ENCODE measurements at regions not wholly inside any gene's neighbourhood (a gene's known extent, or its start where the extent isn't known, plus 50 kb on each side); places are given as distances from the start of the nearest gene placed in this dataset.
A peak's percentile ranks its signal among the peaks of the same experiment; 100 is the strongest.

DNA sequence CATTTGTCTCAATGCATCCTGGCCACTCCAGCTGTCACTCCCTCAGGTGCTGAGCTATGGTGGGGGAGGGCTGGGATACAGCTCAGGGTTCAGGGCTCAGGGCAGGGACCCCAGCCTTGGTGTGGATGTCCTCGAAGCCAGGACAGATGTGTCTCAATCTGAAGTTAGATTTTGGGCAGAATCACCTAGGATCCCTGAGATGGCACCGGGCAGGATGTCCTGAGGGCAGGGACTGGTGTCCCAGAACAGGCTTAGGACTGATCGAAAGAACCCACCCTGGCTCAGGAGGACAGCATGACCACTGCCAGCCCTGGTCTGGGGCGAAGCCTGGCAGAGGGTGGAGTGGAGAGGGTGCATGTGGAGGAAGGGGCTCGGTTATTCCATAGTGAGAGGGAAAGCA lies 96.8 kb upstream of the THY1 start:
- H3K36me3 ChIP-seq (ENCODE audit: control insufficient read depth, insufficient read depth, low read length, severe bottlenecking): no peaks in the 10 kb centered on the region
- no peak overlapping the region for H3K9ac ChIP-seq (ENCODE audit: low read length)
- no peaks in the 10 kb centered on the region for H3K4me1 ChIP-seq (ENCODE audit: control insufficient read depth, insufficient read depth, low read length)
- no peak for DNase-seq (ENCODE audit: low read depth)
- no peaks in the 10 kb centered on the region for H3K9me3 ChIP-seq (ENCODE audit: control insufficient read depth, low read length)
- H3K27me3 ChIP-seq (replicated peaks; ENCODE audit: control insufficient read depth, insufficient read depth, low read length): peaks cover 70% of the 10 kb centered on the region
- H3K4me3 ChIP-seq (ENCODE audit: low read length): no peak overlapping the region

DNA sequence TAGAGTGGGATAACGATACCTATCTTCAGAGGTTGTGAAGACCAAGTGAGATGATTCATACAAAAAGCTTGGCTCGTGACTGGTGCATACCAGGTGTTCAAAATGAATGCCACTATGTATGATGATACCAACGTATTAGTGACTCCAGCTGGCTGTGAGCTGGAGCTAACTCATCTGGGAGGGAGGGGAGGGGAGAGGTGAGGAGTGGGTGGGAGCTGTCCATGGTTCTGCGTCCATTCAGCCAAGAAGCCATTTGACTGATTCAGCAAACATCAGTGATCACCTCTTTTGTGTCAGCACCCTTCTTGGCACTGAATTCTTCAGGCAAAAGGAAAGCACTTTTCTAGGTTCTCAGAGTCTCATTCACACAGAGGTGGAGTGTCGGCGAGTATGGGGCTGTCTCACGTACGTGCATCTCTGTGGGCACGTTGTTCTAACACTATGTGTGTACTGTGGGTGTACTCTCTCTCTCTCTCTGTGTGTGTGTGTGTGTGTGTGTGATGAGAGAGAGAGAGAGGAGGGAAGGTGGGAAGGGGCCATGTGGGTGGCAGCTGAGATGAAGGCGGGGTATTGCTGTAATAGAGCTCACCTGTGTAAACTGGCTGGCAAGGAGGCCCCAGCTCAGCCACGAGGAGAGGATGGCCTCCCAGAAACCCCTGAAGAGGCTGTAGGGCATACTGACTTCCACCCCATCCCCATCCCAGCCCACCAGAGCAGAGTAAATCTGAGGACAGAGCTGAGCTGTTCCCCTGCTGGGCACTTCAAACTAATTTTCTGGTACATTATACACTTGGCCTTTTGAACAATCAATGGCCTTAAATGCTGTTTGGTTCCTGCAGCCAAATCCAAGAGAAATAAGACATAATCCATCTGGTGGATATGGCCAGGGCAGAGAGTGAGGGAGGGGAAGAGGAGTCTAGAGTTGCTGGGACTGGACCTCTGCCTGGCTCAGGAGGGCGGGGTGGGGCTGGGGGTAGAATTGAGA lies 96.1 kb upstream of the THY1 start:
- Histone ChIP-seq H3K36me3 (ENCODE audit: control insufficient read depth, insufficient read depth, low read length, severe bottlenecking) (no peaks in the 10 kb centered on the region), H3K9me3 (ENCODE audit: control insufficient read depth, low read length) (no peaks in the 10 kb centered on the region), H3K9ac (ENCODE audit: low read length) (no peak overlapping the region), H3K27me3 (replicated peaks; ENCODE audit: control insufficient read depth, insufficient read depth, low read length) (peaks cover 62% of the 10 kb centered on the region), H3K4me3 (ENCODE audit: low read length) (no peak overlapping the region), H3K4me1 (ENCODE audit: control insufficient read depth, insufficient read depth, low read length) (no peaks in the 10 kb centered on the region)
- DNase-seq (ENCODE audit: low read depth): peak; percentile 58

DNA sequence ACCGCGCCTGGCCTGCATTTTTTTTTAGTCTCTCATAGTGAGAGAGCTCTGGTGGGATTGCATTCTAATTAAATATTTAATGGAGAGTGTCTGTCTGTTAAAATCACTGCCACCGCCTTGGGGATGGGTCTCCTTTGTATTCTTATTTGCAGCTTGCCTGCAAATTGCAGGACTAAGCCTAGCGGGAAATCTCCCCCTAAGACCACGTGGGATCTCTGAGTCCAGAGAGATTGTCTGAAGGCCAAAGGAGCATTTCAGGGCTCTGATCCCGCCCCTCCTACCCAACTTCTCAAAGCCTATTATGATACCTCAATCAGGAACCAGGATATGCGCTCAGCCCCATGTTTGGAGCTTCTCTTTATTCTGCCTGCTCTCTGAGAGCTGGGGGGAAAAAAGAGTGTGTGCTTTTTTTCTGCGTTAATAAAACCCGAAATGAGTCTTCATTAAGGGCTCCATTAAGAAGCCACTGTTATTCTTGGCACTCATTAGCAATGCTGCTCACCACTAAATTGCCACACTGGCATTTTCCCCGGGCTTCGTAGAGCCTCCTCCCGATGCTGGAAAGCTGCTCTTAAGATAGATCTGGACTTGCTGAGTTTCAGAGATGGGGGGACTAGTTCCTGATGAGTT lies 92.9 kb upstream of the THY1 start:
- Histone ChIP-seq H3K4me1 (ENCODE audit: control insufficient read depth, insufficient read depth, low read length) (no peaks in the 10 kb centered on the region), H3K36me3 (ENCODE audit: control insufficient read depth, insufficient read depth, low read length, severe bottlenecking) (no peaks in the 10 kb centered on the region), H3K4me3 (ENCODE audit: low read length) (no peak overlapping the region), H3K9me3 (ENCODE audit: control insufficient read depth, low read length) (no peaks in the 10 kb centered on the region), H3K27me3 (replicated peaks; ENCODE audit: control insufficient read depth, insufficient read depth, low read length) (peaks cover 34% of the 10 kb centered on the region), H3K9ac (ENCODE audit: low read length) (no peak overlapping the region)
- DNase-seq (ENCODE audit: low read depth): no peak

GRCh38 chr11:119513806-119514170 lies 90.8 kb upstream of the THY1 start:
- Histone ChIP-seq H3K4me3 (ENCODE audit: low read length) (no peak overlapping the region), H3K9me3 (ENCODE audit: control insufficient read depth, low read length) (no peaks in the 10 kb centered on the region)

DNA sequence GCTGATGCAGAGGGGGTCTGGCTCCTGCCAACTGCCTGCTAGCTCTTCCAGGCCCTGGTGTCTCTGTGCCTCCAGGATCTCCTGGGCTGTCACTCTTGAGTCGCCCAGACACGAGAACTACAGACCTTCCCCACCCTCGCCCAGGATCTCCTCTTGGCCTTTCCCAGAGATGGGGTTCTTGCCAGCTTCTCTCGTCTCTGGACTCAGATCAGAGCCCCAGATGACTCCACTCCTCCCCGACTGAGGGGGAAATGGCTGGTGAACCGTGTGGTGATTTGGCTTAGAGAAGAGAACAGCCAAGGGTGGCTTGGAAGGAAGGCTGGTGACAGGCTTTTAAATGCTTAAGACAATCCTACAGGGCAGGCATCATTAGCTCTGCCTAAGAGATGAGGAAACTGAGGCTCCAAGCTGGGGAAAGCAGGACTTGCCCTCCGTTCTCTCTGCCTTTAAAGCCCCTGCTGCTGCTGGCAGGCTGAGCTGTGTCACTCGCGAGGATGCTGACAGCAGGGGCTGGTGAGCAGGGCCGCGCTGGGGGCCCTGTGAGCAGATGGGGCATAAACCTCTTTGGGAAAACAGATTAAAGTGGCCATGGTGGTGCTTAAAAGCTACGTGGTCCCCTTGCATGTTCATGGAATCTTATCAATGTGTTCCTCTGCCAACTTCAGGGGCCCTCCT lies 90.3 kb upstream of the THY1 start:
- Histone ChIP-seq H3K36me3 (ENCODE audit: control insufficient read depth, insufficient read depth, low read length, severe bottlenecking) (no peaks in the 10 kb centered on the region), H3K9me3 (ENCODE audit: control insufficient read depth, low read length) (no peaks in the 10 kb centered on the region), H3K9ac (ENCODE audit: low read length) (no peak overlapping the region), H3K4me3 (ENCODE audit: low read length) (no peak overlapping the region), H3K27me3 (replicated peaks; ENCODE audit: control insufficient read depth, insufficient read depth, low read length) (peaks cover 15% of the 10 kb centered on the region), H3K4me1 (ENCODE audit: control insufficient read depth, insufficient read depth, low read length) (peaks cover 19% of the 10 kb centered on the region)
- DNase-seq (ENCODE audit: low read depth): no peak

More at GRCh38 chr11:119513806-119514170, 90.8 kb upstream of the THY1 start:
- DNase-seq (ENCODE audit: low read depth): no peak
- peaks cover 20% of the 10 kb centered on the region for H3K27me3 ChIP-seq (replicated peaks; ENCODE audit: control insufficient read depth, insufficient read depth, low read length)
- H3K4me1 ChIP-seq (ENCODE audit: control insufficient read depth, insufficient read depth, low read length): peaks cover 19% of the 10 kb centered on the region
- no peak overlapping the region for H3K9ac ChIP-seq (ENCODE audit: low read length)
- H3K36me3 ChIP-seq (ENCODE audit: control insufficient read depth, insufficient read depth, low read length, severe bottlenecking): no peaks in the 10 kb centered on the region

DNA sequence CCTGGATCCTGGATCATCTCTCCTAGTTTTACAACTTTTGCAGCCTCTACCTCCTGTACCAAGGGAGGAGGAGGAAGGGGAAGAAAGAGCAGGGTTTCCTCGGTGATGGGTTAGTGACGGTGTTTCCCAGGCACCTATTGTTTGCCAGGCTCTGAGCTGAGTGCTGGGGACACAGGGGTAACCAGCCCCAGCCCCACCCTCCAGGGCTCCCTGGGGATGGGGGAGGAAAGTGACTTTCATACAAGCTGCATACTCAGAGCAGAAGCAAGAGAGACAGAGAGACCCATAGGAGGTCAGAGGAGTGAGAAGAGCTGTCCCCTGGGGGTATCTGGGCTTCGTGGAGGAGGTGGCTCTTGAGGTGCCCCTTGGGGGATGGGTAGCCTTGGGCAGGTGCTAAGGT lies 89.4 kb upstream of the THY1 start:
- H3K9ac ChIP-seq (ENCODE audit: low read length): no peak overlapping the region
- DNase-seq (ENCODE audit: low read depth): no peak
- no peaks in the 10 kb centered on the region for H3K9me3 ChIP-seq (ENCODE audit: control insufficient read depth, low read length)

GRCh38 chr11:119511614-119512306 lies 88.8 kb upstream of the THY1 start:
- Histone ChIP-seq H3K36me3 (ENCODE audit: control insufficient read depth, insufficient read depth, low read length, severe bottlenecking) (no peaks in the 10 kb centered on the region), H3K4me3 (ENCODE audit: low read length) (no peak overlapping the region), H3K9ac (ENCODE audit: low read length) (no peak overlapping the region), H3K4me1 (ENCODE audit: control insufficient read depth, insufficient read depth, low read length) (peaks cover 19% of the 10 kb centered on the region), H3K9me3 (ENCODE audit: control insufficient read depth, low read length) (no peaks in the 10 kb centered on the region), H3K27me3 (replicated peaks; ENCODE audit: control insufficient read depth, insufficient read depth, low read length) (peaks cover 11% of the 10 kb centered on the region)
- DNase-seq (ENCODE audit: low read depth): no peak

More for the DNA sequence above, 89.4 kb upstream of the THY1 start:
- Histone ChIP-seq H3K4me1 (ENCODE audit: control insufficient read depth, insufficient read depth, low read length) (peaks cover 19% of the 10 kb centered on the region), H3K4me3 (ENCODE audit: low read length) (no peak overlapping the region), H3K27me3 (replicated peaks; ENCODE audit: control insufficient read depth, insufficient read depth, low read length) (peaks cover 13% of the 10 kb centered on the region), H3K36me3 (ENCODE audit: control insufficient read depth, insufficient read depth, low read length, severe bottlenecking) (no peaks in the 10 kb centered on the region)

- Histone ChIP-seq H3K9me3 (ENCODE audit: control insufficient read depth, low read length) (no peaks in the 10 kb centered on the region), H3K4me3 (ENCODE audit: low read length) (no peak overlapping the region), H3K36me3 (ENCODE audit: control insufficient read depth, insufficient read depth, low read length, severe bottlenecking) (no peaks in the 10 kb centered on the region), H3K9ac (ENCODE audit: low read length) (no peak overlapping the region), H3K4me1 (ENCODE audit: control insufficient read depth, insufficient read depth, low read length) (peaks cover 21% of the 10 kb centered on the region), H3K27me3 (replicated peaks; ENCODE audit: control insufficient read depth, insufficient read depth, low read length) (no peaks in the 10 kb centered on the region)
- DNase-seq (ENCODE audit: low read depth): peak; percentile 83
Measured at GRCh38 chr11:119509969-119510401, 87.0 kb upstream of the THY1 start.

GRCh38 chr11:119509282-119509841 lies 86.4 kb upstream of the THY1 start:
- no peak overlapping the region for H3K4me3 ChIP-seq (ENCODE audit: low read length)
- no peaks in the 10 kb centered on the region for H3K36me3 ChIP-seq (ENCODE audit: control insufficient read depth, insufficient read depth, low read length, severe bottlenecking)
- peaks cover 26% of the 10 kb centered on the region for H3K4me1 ChIP-seq (ENCODE audit: control insufficient read depth, insufficient read depth, low read length)
- DNase-seq (ENCODE audit: low read depth): peak; percentile 56
- H3K9me3 ChIP-seq (ENCODE audit: control insufficient read depth, low read length): no peaks in the 10 kb centered on the region
- no peak overlapping the region for H3K9ac ChIP-seq (ENCODE audit: low read length)
- H3K27me3 ChIP-seq (replicated peaks; ENCODE audit: control insufficient read depth, insufficient read depth, low read length): no peaks in the 10 kb centered on the region

DNA sequence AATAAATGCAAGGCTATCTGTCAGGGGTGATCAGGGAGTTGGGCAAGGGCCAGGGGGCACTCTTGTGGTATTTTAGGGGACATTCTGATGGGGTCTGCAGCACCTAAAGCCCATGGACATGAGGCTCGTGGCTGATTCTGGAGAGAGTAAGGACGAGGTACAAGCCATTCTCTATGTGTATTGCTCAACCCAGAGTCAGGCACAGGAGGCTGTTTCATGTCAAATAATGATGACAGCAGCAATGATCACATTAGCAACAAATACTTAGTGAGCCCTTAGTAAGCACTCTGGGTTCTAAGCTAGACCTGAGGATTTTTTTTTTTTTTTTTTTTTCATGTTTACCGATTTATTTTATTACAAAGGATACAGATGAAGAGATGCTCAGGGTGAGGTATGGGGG lies 83.5 kb upstream of the THY1 start:
- H3K4me1 ChIP-seq (ENCODE audit: control insufficient read depth, insufficient read depth, low read length): peaks cover 31% of the 10 kb centered on the region
- peaks cover 5% of the 10 kb centered on the region for H3K27me3 ChIP-seq (replicated peaks; ENCODE audit: control insufficient read depth, insufficient read depth, low read length)
- H3K9ac ChIP-seq (ENCODE audit: low read length): no peak overlapping the region
- H3K9me3 ChIP-seq (ENCODE audit: control insufficient read depth, low read length): peaks cover 4% of the 10 kb centered on the region
- DNase-seq (ENCODE audit: low read depth): peak; percentile 67
- H3K36me3 ChIP-seq (ENCODE audit: control insufficient read depth, insufficient read depth, low read length, severe bottlenecking): no peaks in the 10 kb centered on the region
- H3K4me3 ChIP-seq (ENCODE audit: low read length): no peak overlapping the region

All from adipocyte (in vitro differentiated cells).